Glutamatergic neuron (in vitro differentiated cells): ENCODE measurements at regions not wholly inside any gene's neighbourhood (a gene's known extent, or its start where the extent isn't known, plus 50 kb on each side); places are given as distances from the start of the nearest gene placed in this dataset.

Experiments
- DNase-seq: peaks from one replicate; pipeline ENCODE4 v3.0.0; 2022
- H3K27ac Mint-ChIP-seq: one replicate; pipeline ENCODE4 v1.8.0; 2020; ENCODE audit warnings: mild to moderate bottlenecking, mixed read lengths, inconsistent platforms; ENCODE audit not compliant: unreplicated experiment
- H3K27me3 Mint-ChIP-seq: one replicate; pipeline ENCODE4 v1.8.0; 2020; ENCODE audit warnings: mild to moderate bottlenecking, moderate library complexity, mixed read lengths, inconsistent platforms; ENCODE audit not compliant: unreplicated experiment
- H3K36me3 Mint-ChIP-seq: one replicate; pipeline ENCODE4 v1.8.0; 2020; ENCODE audit warnings: mild to moderate bottlenecking, mixed read lengths, inconsistent platforms; ENCODE audit not compliant: unreplicated experiment
- H3K4me1 Mint-ChIP-seq: one replicate; pipeline ENCODE4 v1.8.0; 2020; ENCODE audit warnings: mild to moderate bottlenecking, low read depth, mixed read lengths, inconsistent platforms; ENCODE audit not compliant: unreplicated experiment
- H3K4me3 Mint-ChIP-seq: one replicate; pipeline ENCODE4 v1.8.0; 2020; ENCODE audit warnings: mild to moderate bottlenecking, mixed read lengths, inconsistent platforms; ENCODE audit not compliant: unreplicated experiment
- H3K9me3 Mint-ChIP-seq: one replicate; pipeline ENCODE4 v1.8.0; 2020; ENCODE audit warnings: mild to moderate bottlenecking, moderate library complexity, mixed read lengths, inconsistent platforms; ENCODE audit not compliant: unreplicated experiment
- CTCF ChIP-seq: fragments of 200-600 bp; sonication (generic); IDR thresholded peaks from one replicate; pipeline ENCODE4 v1.5.0; 2021; ENCODE audit not compliant: partially characterized antibody, unreplicated experiment

- H3K4me3 Mint-ChIP-seq: no peak overlapping the region
- DNase-seq: no peak
These were observed 133.4 kb downstream of the ATG4C start for GRCh38 chr1:62917314-62917713.

DNA sequence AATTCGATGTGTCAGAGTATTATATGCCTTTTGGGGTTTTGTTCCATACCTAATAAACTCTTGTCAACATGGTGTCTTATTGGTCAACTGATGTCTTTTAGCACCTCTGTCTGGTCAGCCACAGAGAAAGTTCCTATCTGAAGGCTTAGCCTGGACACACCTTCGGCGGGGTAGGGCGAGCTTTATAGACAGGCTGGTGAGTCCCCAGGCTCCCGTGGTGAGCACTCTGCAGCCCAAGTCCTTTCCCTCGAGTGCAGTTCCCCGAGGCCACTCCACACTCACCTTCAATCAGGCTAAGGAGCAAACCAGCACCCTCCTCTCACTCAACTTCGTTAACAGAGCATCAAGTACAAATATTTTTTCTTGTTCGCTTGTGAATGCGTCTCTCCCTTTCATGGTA, 133.9 kb downstream of the ATG4C start:
- H3K27me3 Mint-ChIP-seq: no peaks in the 10 kb centered on the region
- no peak overlapping the region for H3K27ac Mint-ChIP-seq
- TF ChIP-seq CTCF: no peak
- H3K4me3 Mint-ChIP-seq: no peak overlapping the region
- no peaks in the 10 kb centered on the region for H3K4me1 Mint-ChIP-seq
- DNase-seq: no peak
- H3K36me3 Mint-ChIP-seq: no peaks in the 10 kb centered on the region
- no peaks in the 10 kb centered on the region for H3K9me3 Mint-ChIP-seq

More at GRCh38 chr1:62917314-62917713, 133.4 kb downstream of the ATG4C start:
- H3K27me3 Mint-ChIP-seq: no peaks in the 10 kb centered on the region
- TF ChIP-seq CTCF: no peak
- no peaks in the 10 kb centered on the region for H3K9me3 Mint-ChIP-seq
- no peaks in the 10 kb centered on the region for H3K36me3 Mint-ChIP-seq
- H3K4me1 Mint-ChIP-seq: no peaks in the 10 kb centered on the region
- H3K27ac Mint-ChIP-seq: no peak overlapping the region

DNA sequence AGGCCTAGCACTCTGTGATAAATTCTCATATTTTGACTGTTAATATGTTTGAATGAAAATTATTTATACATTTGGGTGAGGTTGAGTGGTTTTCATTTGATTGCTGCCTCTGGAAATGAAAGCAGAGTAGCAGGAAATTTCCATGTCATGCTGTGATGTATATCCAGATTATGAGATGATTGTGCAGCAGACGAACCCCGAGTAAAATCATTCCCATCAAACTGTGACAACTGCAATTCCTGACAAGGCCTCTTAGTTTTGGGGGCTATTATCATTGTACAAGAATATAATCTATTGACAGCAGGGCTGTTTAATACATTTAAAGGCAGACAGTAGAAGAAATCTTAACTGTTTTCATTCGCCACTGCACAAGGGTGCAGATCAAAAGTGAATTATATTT, 134.8 kb downstream of the ATG4C start:
- Mint-ChIP-seq H3K4me3 (no peak overlapping the region), H3K36me3 (no peaks in the 10 kb centered on the region), H3K9me3 (no peaks in the 10 kb centered on the region), H3K27me3 (no peaks in the 10 kb centered on the region), H3K27ac (no peak overlapping the region), H3K4me1 (no peaks in the 10 kb centered on the region)
- DNase-seq: no peak
- TF ChIP-seq CTCF: no peak

DNA sequence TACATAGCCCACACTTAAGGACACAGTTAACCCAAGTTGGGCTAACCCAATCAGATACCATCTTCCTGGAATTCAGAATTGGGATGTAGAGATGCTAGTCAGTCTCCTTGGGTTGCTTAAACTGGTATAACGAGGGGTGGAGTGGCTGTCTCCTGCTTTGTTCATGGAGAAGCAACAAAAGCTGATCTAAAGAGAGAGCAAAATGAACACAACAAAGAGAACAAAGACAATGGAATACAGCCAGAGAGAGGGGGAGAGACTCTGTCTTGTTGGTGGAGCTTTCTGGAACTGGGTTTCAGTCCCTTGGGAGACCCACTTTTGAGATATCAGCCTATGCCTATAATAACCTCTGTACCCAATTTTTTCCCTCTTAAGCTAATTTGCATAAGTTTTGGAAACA, 138.1 kb downstream of the ATG4C start:
- H3K4me1 Mint-ChIP-seq: no peaks in the 10 kb centered on the region
- H3K4me3 Mint-ChIP-seq: no peak overlapping the region
- TF ChIP-seq CTCF: no peak
- H3K27ac Mint-ChIP-seq: no peak overlapping the region
- H3K36me3 Mint-ChIP-seq: no peaks in the 10 kb centered on the region
- no peak for DNase-seq
- H3K27me3 Mint-ChIP-seq: no peaks in the 10 kb centered on the region
- no peaks in the 10 kb centered on the region for H3K9me3 Mint-ChIP-seq

DNA sequence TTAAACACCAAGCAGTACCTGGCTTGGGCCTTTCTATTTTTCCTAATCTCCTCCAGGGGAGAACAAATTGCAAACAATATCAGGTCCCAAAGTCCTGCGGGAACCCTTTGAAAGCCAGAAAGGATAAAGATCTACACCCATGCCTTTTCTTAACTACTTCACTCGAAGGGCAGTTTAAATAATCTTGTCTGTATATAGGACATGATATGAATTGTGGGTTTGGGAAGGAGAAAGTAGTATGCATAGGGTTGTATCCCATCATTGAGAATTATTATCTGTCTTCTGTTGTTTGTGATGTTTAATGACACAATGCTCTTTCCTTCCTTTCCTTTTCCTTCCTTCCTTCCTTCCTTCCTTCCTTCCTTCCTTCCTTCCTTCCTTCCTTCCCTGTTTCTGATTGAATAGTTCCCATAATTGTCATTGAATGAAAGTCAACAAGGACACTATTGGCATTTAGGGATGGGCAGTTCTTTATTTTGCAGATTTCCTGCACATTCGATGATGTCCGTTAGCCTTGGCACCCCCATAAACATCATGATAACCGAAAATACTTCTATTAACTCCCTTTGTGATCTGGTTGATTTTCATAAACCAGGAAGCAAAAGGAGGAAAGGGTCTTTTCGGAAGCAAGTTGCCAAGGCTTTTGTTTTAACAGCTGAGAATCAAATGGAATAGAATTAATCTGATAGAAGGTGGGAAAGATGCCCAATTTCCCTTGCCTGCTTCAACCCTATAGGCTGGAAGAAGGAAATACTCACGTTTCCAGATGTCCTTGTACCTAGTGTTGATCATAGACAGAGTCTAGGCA, 141.3 kb downstream of the ATG4C start:
- Mint-ChIP-seq H3K4me1 (no peaks in the 10 kb centered on the region), H3K4me3 (no peak overlapping the region), H3K9me3 (no peaks in the 10 kb centered on the region), H3K27ac (no peak overlapping the region), H3K27me3 (no peaks in the 10 kb centered on the region), H3K36me3 (no peaks in the 10 kb centered on the region)
- DNase-seq: no peak
- TF ChIP-seq CTCF: no peak
